Stimulated activated CD4-positive, alpha-beta T cell treated with anti-CD3 and anti-CD28 coated beads, Interleukin-2, amount 100 ng/mL, for 24 hours (primary cell): ENCODE measurements at regions not wholly inside any gene's neighbourhood (a gene's known extent, or its start where the extent isn't known, plus 50 kb on each side); places are given as distances from the start of the nearest gene placed in this dataset.
"Not testable (repeated sequence)": the region's sequence is repeated elsewhere in the genome, so short reads cannot be mapped to it uniquely, and the experiment has no call there.

Experiments used
- DNase-seq, 2 donors: peaks; one replicate each; pipeline ENCODE4 v3.0.0-alpha.2; 2020

- no peak for DNase-seq
Measured at GRCh38 chr5:97489010-97489840, 306.2 kb upstream of the RIOK2 start.

DNA sequence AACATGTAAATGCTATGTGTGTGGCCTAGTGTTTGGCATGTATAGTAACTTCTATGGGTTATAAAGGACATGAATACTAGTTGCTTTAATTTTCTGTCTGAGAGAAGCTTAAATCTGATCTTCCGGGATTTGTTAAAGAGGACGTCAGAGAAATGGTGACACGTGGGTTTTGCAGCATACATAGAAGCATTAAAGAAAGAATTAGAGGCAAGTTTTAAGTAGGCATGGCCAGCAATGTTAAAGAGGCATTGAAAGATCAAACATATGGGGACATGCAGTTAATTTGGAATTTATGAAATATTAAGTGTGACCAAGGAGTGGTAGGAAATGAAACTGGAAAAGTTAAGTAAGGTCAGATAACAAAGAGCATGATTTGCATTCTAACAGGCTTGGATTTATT is 311.4 kb upstream of the RIOK2 start:
- no peak for DNase-seq

DNA sequence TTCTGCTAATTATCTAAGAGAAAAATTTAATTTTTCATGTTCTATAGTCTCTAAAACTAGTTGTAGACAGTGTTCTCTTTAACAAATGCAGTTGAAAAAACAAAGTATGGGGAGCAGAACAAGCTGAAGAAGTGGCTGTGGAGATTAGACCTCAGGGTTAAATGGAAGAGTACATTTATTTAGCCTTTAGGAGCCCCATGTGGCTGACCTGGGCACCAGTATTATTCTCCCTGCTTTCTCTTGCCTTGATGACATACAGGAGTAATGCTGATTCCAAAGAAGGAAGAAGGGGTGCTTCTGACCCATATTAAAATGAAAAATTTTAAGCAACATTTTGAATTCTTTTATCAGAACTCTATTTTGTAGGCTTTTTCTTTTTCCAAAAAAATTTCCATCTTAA is 312.3 kb upstream of the RIOK2 start:
- no peak for DNase-seq

DNA sequence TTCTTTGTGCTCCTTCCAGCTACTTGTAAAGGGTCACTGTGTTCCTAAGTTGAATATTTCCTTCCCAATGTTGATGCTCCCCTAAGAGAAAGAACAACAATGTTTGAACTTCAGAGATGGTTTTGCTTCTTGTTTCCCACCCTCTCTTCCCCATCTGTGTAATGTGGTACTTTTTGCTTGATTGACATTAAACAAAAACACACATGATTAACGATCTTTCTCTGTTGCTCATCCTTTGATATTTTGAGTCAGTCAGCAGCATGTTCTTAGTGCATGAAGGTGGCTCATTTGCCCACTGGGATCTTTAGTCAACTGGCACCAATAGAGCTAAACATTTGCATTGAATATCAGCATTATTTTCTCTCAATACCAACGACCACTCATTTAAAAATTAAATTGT is 313.0 kb upstream of the RIOK2 start:
- no peak for DNase-seq

- no peak for DNase-seq
Measured at GRCh38 chr5:97498657-97499056, 315.6 kb upstream of the RIOK2 start.

DNA sequence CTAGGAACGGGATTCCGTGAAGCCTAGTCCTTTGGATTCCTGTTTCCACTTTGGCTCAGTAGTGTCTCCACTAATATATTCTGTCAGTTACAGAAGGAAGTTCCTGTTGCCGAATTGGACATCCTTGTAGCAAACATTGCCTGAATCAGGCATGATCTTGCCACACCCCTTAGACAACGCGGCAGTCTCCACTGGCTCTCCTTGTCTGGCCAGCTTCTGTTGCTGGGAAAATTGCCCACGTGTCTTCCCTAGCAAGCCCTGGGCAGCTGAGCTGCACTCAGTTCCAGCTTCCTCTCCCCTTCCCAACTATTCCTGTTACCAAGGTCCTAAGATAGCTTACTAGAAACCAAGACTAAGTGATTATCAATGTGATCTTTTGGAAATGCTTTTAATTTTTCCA is 316.6 kb upstream of the RIOK2 start:
- DNase-seq = no peak

GRCh38 chr5:97501286-97501964 is 318.4 kb upstream of the RIOK2 start:
- DNase-seq = no peak

DNA sequence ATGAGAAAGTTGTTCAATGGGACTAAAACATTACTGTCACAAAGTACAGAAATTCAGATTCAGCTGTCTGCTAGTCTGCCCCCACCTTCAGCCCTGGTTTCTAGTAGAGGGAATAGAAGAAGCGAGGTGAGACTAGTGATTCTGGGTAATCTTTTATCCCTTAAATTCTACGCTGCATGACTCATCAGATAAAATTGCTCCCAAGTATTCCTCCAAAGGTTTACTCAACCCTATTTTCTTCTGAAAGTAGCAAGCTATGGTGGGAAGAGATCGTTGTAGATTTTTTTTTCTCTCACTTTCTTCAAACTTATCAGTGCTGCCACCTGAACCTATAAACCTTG is 318.9 kb upstream of the RIOK2 start:
- no peak for DNase-seq

GRCh38 chr5:97508864-97509263 is 325.8 kb upstream of the RIOK2 start:
- no peak for DNase-seq

GRCh38 chr5:97519565-97519964 is 336.5 kb upstream of the RIOK2 start:
- DNase-seq = not testable (repeated sequence)

DNA sequence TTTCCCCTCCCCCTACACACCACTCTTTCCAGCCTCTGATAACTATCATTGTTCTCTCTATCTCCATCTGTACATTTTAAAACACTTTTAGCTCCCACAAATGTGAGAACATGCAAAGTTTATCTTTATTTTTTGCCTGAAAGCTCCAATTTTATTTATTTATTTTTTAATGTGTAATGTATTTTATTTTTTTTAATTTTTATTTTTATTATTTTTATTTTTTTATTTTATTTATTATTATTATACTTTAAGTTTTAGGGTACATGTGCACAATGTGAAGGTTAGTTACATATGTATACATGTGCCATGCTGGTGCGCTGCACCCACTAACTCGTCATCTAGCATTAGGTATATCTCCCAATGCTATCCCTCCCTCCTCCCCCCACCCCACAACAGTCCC is 340.3 kb upstream of the RIOK2 start:
- DNase-seq = not testable (repeated sequence)

GRCh38 chr5:97525780-97526179 is 342.7 kb upstream of the RIOK2 start:
- no peak for DNase-seq

DNA sequence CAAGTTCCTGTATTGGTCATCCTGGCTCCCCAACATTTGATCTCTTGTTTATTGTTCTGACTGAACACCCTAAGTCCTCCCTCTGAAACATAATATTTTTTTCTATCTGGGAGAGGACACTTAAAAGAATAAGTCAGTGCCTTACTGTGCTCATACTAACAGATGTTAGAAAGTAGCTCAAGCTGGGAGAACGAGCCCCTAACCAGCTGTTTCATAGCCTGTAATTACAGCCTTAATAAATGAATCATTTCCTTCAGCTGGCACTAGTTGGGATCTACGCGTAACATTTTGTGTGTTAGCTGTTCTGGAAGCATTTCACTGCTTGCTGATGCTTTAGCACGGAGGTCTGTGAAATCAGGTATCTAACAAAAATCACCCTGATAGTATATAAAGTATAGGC is 345.9 kb upstream of the RIOK2 start:
- no peak for DNase-seq

DNA sequence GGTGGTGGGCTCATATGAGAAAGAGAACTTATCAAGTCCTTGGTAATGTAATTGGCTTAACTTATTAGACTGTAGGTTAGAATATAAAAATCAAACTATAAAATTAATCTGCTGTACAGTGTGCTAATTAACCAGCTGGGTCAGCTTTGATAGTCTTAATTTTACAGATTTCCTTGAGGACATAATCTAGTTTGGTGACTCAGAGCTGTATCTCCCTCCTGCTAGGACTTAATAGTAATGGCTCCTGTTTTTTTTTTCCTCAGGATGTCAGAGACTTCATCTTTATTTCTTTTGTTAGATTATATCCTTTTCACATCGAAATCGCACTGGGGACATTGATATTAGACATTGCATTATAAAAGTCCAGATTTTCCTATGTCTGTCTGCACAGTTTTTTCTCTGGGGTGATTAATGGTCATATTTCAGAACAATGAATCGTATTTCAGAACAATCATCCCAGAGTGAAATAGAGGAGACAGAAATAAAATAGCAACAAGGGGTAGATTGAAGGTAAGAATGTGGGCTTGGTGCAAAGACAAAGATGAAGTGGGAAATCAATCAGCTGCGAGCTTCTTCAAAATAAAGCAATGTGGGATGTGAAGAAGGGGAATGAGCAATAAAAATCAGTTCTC is 346.4 kb upstream of the RIOK2 start:
- no peak for DNase-seq

DNA sequence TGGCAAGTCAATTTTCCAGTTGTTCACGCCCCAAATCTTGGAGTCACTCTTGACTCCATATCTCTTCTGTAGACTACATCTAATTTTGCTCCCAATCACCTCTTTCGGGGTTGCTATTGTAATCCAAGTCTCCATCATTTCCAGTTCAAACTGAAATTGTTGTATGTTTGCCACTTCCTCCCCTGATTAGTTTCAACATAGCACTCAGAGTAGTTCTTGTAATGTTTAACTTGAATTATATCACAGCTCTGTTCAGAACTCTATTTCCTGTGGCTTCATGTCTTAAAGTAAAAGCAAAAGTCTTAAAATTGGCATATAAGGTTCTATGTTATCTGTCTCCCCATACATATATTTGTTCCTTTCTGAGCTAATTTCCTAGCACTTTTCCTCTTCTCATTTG is 348.5 kb upstream of the RIOK2 start:
- DNase-seq = no peak

DNA sequence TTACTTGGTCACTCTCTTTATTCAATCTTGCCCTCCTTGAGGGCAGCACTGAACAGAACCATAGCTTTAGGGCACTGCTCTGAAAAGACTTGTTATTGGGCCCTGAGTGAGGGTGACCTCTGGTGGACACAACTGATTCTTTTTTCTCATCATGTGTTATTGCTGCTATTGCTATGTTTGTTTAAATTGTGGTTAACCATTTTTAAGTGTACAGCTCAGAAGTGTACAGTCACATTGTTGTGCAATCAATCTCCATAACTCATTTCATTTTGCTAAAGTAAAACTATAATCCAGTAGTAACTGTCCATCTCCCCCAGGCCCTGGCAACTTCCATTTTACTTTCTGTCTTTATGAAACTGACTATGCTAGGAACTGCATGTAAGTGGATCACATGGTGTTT is 351.1 kb upstream of the RIOK2 start:
- no peak for DNase-seq

GRCh38 chr5:97536683-97537082 is 353.6 kb upstream of the RIOK2 start:
- no peak for DNase-seq

- DNase-seq = no peak
Measured at GRCh38 chr5:97538912-97539311, 355.9 kb upstream of the RIOK2 start.

DNA sequence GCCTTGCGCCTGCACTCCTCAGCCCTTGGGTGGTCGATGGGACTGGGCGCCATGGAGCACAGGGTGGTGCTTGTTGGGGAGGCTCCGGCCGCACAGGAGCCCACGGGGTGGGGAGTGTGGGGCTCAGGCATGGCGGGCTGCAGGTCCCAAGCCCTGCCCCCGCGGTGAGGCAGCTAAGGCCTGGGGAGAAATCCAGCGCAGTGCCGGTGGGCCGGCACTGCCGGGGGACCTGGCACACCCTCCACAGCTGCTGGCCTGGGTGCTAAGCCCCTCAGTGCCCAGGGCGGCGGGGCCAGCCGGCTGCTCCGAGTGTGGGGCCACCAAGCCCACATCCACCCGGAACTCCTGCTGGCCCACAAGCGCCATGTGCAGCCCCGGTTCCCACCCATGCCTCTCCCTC is 358.8 kb upstream of the RIOK2 start:
- DNase-seq = no peak

GRCh38 chr5:97542469-97542868 is 359.4 kb upstream of the RIOK2 start:
- DNase-seq = no peak

- no peak for DNase-seq
Measured at GRCh38 chr5:97543166-97543565, 360.1 kb upstream of the RIOK2 start.

DNA sequence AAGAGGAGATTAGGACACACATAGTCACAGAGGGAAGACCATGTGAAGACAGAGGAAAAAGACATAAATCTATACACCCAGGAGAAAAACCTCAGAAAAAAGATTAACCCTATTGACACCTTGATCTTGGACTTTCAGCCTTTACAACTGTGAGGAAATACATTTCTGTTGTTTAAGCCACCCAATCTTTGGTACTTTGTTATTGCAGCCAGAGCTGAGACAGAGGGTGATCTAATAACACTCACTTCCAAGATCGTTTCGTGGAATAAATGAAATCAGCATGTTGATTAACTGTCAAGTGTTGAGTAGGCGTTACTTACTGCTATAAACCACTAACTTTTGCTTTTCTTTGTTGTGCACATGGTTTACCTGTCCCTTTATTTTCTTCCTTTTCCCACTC is 361.2 kb upstream of the RIOK2 start:
- no peak for DNase-seq

DNA sequence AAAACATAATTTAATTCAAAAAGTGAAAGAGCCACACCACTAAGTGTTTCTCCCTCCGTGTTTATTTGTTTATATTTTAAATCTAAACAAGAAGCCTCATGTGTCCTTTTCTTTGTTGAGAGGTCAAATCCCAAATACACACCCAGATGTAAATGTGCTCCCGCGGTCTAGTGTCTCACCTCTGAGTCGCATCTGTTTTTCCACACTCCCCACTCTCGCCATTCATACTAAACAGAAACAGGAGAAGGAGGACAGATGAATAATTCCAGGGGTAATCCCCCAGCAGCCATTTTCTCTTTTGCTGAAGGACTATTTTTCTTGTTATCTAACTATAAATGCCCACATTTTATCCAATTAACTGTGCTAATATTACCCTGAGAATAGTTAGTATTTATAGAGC is 361.6 kb upstream of the RIOK2 start:
- DNase-seq = no peak

DNA sequence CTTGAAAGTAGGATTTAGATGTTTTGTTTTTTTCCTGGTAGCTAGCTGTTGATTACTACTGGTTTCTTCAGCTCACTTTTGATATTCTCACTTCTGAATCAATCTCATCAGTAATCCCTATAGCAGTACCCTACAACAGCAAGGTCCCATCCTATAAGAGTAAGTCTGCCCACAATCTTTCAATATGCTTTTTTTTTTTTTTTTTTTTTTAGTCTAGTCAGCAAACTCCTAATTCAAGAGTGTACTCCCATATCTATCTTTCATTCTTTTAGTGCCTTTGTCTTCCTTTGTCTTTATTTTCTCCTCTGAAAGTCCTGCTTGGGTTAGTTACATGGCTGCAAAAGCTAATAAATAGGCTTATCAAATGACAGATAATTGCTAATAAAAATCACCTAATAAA is 362.4 kb upstream of the RIOK2 start:
- DNase-seq = no peak
